ENCODE measurements at regions not wholly inside any gene's neighbourhood (a gene's known extent, or its start where the extent isn't known, plus 50 kb on each side); places are given as distances from the start of the nearest gene placed in this dataset.

- TF ChIP-seq POLR2A (IDR thresholded peaks at IDR 0.05) (no peak), CTCF (IDR thresholded peaks at IDR 0.05) (no peak)
These were observed 161.1 kb upstream of the FGGY start for GRCh38 chr1:59135761-59136255.

Measured in lower leg skin (tissue), 3 donors.